Activated T-cell treated with anti-CD3 and anti-CD28 coated beads, Interleukin-2, amount 50 U/mL, for 24 hours (primary cell): ENCODE measurements at regions not wholly inside any gene's neighbourhood (a gene's known extent, or its start where the extent isn't known, plus 50 kb on each side); places are given as distances from the start of the nearest gene placed in this dataset.
"Not testable (repeated sequence)": the region's sequence is repeated elsewhere in the genome, so short reads cannot be mapped to it uniquely, and the experiment has no call there.

Experiments used
- DNase-seq: peaks from one replicate; pipeline ENCODE4 v3.0.0-alpha.2; 2020
- H3K27ac Mint-ChIP-seq: 2 replicates; pipeline ENCODE4 v1.8.0; 2020; ENCODE audit warnings: mild to moderate bottlenecking, mixed read lengths
- H3K27me3 Mint-ChIP-seq: 2 replicates; pipeline ENCODE4 v1.8.0; 2020; ENCODE audit warnings: mixed read lengths
- H3K36me3 Mint-ChIP-seq: 2 replicates; pipeline ENCODE4 v1.8.0; 2020; ENCODE audit warnings: low read depth, mixed read lengths
- H3K4me1 Mint-ChIP-seq: 2 replicates; pipeline ENCODE4 v1.8.0; 2020; ENCODE audit warnings: low read depth, mixed read lengths
- H3K4me3 Mint-ChIP-seq: 2 replicates; pipeline ENCODE4 v1.8.0; 2020; ENCODE audit warnings: mild to moderate bottlenecking, moderate library complexity, mixed read lengths
- H3K9me3 Mint-ChIP-seq: 2 replicates; pipeline ENCODE4 v1.8.0; 2020; ENCODE audit warnings: mixed read lengths

GRCh38 chr17:69646729-69647128 lies 232.2 kb downstream of the MAP2K6 start:
- no peaks in the 10 kb centered on the region for H3K9me3 Mint-ChIP-seq
- H3K36me3 Mint-ChIP-seq, result no peaks in the 10 kb centered on the region
- H3K27me3 Mint-ChIP-seq, result no peaks in the 10 kb centered on the region
- H3K27ac Mint-ChIP-seq, result no peak overlapping the region
- no peak for DNase-seq
- H3K4me3 Mint-ChIP-seq, result no peak overlapping the region
- H3K4me1 Mint-ChIP-seq, result no peaks in the 10 kb centered on the region

DNA sequence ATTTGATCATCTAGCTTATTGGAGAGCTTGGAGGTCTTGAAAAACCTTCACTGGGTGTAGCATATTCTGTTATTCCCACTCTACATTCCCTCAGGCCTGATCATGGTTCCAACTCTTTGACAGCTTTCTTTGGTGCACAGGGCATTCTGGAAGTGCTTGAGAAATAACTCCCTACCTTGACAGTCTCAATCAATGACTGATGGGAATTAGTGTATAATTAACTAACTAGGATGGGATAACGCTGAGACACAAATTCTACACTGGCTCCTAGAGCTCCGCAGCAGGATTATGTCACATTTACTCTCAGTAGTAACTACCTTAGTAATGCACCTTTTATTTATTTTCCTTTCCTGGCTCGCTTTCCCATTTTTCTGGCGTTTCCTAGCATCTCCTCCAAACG lies 236.4 kb downstream of the MAP2K6 start:
- H3K36me3 Mint-ChIP-seq, result no peaks in the 10 kb centered on the region
- no peak overlapping the region for H3K4me3 Mint-ChIP-seq
- no peak overlapping the region for H3K27ac Mint-ChIP-seq
- H3K4me1 Mint-ChIP-seq, result peaks cover 2% of the 10 kb centered on the region
- peaks cover 3% of the 10 kb centered on the region for H3K27me3 Mint-ChIP-seq
- H3K9me3 Mint-ChIP-seq, result no peaks in the 10 kb centered on the region
- no peak for DNase-seq

DNA sequence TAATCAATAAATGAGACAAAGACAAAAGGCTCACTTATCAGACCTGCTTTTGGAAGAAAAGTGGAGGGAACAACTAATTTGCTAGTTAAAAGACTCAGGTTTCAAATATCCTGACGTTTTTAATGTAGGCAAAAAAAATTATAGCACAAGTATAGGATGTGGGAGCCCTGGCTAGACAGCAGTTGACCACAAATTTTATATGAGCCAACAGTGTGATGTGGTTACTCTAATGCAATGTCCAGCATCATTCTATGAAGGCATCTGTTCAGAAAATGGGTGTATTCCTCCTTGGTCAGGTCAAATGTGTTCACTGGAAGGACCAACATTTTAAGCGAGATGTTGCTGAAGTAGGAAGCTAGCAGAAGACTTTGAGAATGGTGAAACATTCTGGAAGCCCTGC lies 237.4 kb downstream of the MAP2K6 start:
- no peaks in the 10 kb centered on the region for H3K36me3 Mint-ChIP-seq
- H3K27ac Mint-ChIP-seq, result no peak overlapping the region
- DNase-seq, result no peak
- H3K4me3 Mint-ChIP-seq, result no peak overlapping the region
- H3K4me1 Mint-ChIP-seq, result peaks cover 2% of the 10 kb centered on the region
- peaks cover 3% of the 10 kb centered on the region for H3K27me3 Mint-ChIP-seq
- H3K9me3 Mint-ChIP-seq, result no peaks in the 10 kb centered on the region

DNA sequence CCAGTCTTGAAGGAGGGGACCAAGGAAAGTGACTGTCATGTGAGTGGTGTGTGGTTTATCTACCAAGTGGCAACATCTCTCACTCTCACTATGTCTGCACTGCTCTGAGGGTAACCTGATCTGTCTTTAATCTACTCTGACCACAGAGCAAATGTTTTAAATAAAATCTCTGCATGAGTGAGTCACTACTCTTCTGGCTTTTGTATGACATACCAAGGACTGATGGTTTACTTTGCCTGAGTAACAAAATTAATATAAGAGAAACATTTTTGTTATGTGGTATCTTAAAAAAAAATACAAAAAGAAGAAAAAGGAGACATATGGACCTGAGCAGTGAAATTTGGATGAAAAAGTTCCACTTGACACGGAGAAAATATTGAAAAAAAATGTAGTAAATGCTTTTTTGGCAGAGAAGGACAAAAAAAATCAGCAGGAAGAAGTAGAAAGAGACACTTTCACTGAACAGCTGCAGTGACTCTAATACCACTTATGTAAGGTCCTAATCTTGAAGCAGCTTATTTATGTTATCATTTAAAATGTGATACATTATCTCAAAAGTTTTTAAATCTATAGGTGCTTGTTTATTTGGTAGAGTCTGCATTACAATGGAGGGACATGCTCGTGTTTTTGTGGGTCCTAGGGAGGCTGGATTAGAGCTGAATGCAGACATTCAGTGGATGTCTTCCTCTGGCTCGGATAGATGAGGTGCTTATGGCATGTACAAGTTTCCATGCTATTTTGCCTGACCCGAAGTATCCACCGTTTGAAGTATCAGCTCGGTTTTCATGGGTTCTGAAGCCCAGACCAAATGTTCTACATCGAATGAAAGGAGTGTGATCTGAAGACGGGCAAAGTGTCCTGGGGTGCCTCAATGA lies 240.7 kb downstream of the MAP2K6 start:
- DNase-seq, result no peak
- no peaks in the 10 kb centered on the region for H3K36me3 Mint-ChIP-seq
- H3K4me1 Mint-ChIP-seq, result peaks cover 2% of the 10 kb centered on the region
- H3K9me3 Mint-ChIP-seq, result no peaks in the 10 kb centered on the region
- peaks cover 3% of the 10 kb centered on the region for H3K27me3 Mint-ChIP-seq
- H3K4me3 Mint-ChIP-seq, result no peak overlapping the region
- H3K27ac Mint-ChIP-seq, result no peak overlapping the region

GRCh38 chr17:69655902-69656301 lies 241.4 kb downstream of the MAP2K6 start:
- H3K27ac Mint-ChIP-seq, result no peak overlapping the region
- H3K4me1 Mint-ChIP-seq, result peaks cover 2% of the 10 kb centered on the region
- H3K9me3 Mint-ChIP-seq, result no peaks in the 10 kb centered on the region
- no peak overlapping the region for H3K4me3 Mint-ChIP-seq
- H3K36me3 Mint-ChIP-seq, result no peaks in the 10 kb centered on the region
- no peak for DNase-seq
- peaks cover 3% of the 10 kb centered on the region for H3K27me3 Mint-ChIP-seq

DNA sequence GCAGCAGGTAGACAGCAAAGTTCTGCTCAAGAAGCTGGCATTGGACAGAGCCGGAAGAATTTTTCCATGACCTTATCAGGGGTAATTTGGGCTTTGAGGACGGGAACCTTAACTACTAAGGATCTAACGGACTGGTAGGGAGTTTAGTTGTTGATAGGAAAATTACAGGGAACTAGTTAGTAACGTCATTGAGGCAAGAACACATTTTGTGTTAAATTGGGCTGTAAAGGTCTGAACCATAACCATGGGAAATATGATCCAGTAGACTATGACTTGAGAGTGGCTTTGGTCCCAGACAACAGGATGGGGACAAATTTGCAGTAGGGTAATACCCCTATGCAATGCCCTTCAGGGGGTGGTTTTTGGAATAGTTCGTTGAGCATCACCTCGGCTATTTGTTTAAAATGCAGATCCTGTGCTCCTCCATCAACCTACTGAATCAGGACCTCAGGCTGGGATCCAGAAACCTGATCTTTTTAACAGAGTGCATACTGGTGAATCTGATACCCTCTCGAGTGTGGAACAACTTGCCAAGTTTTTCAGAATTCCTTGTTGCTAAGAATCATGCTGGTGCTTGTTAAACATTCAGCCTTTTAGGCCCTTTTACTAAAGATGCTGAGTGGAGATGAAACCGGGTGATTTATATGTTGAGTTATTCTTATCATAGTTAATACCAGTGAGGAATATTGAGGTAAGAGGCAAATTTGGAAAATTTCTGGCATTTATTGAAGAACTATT lies 255.1 kb downstream of the MAP2K6 start:
- no peak for DNase-seq
- no peaks in the 10 kb centered on the region for H3K27me3 Mint-ChIP-seq
- H3K27ac Mint-ChIP-seq, result no peak overlapping the region
- no peaks in the 10 kb centered on the region for H3K36me3 Mint-ChIP-seq
- no peak overlapping the region for H3K4me3 Mint-ChIP-seq
- H3K4me1 Mint-ChIP-seq, result no peaks in the 10 kb centered on the region
- H3K9me3 Mint-ChIP-seq, result no peaks in the 10 kb centered on the region

GRCh38 chr17:69672924-69673323 lies 258.4 kb downstream of the MAP2K6 start:
- DNase-seq, result no peak
- H3K9me3 Mint-ChIP-seq, result no peaks in the 10 kb centered on the region
- no peaks in the 10 kb centered on the region for H3K27me3 Mint-ChIP-seq
- H3K36me3 Mint-ChIP-seq, result no peaks in the 10 kb centered on the region
- no peak overlapping the region for H3K27ac Mint-ChIP-seq
- no peaks in the 10 kb centered on the region for H3K4me1 Mint-ChIP-seq
- no peak overlapping the region for H3K4me3 Mint-ChIP-seq

DNA sequence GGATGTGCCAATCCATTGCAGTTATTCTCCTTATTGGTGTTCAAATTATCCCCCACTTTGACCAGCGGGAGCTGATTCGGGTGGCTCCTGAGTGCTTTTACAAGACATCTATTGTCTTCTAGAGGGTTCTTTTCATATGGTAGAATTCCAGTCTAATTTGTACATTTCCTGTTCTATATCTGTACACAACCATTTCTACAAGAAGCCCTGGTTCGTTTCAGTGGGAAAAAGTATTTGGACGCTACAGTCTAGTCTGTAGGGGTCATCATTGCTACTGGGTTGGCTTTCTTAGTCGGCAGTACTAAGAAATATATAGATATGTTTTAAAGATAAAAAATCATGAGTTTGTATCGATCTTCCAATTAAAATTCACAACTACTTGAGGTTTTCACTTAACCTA lies 262.6 kb downstream of the MAP2K6 start:
- peaks cover 4% of the 10 kb centered on the region for H3K9me3 Mint-ChIP-seq
- peaks cover 4% of the 10 kb centered on the region for H3K27me3 Mint-ChIP-seq
- H3K36me3 Mint-ChIP-seq, result no peaks in the 10 kb centered on the region
- H3K4me1 Mint-ChIP-seq, result no peaks in the 10 kb centered on the region
- H3K4me3 Mint-ChIP-seq, result no peak overlapping the region
- no peak for DNase-seq
- H3K27ac Mint-ChIP-seq, result no peak overlapping the region

GRCh38 chr17:69678206-69678605 lies 263.7 kb downstream of the MAP2K6 start:
- no peaks in the 10 kb centered on the region for H3K36me3 Mint-ChIP-seq
- peaks cover 4% of the 10 kb centered on the region for H3K27me3 Mint-ChIP-seq
- no peak overlapping the region for H3K4me3 Mint-ChIP-seq
- no peak overlapping the region for H3K27ac Mint-ChIP-seq
- DNase-seq, result no peak
- H3K9me3 Mint-ChIP-seq, result peaks cover 4% of the 10 kb centered on the region
- no peaks in the 10 kb centered on the region for H3K4me1 Mint-ChIP-seq

- no peak overlapping the region for H3K4me3 Mint-ChIP-seq
- H3K9me3 Mint-ChIP-seq, result peaks cover 4% of the 10 kb centered on the region
- no peak overlapping the region for H3K27ac Mint-ChIP-seq
- H3K36me3 Mint-ChIP-seq, result no peaks in the 10 kb centered on the region
- no peak for DNase-seq
- no peaks in the 10 kb centered on the region for H3K4me1 Mint-ChIP-seq
- H3K27me3 Mint-ChIP-seq, result peaks cover 4% of the 10 kb centered on the region
Observed at GRCh38 chr17:69679829-69680228, 265.3 kb downstream of the MAP2K6 start.

DNA sequence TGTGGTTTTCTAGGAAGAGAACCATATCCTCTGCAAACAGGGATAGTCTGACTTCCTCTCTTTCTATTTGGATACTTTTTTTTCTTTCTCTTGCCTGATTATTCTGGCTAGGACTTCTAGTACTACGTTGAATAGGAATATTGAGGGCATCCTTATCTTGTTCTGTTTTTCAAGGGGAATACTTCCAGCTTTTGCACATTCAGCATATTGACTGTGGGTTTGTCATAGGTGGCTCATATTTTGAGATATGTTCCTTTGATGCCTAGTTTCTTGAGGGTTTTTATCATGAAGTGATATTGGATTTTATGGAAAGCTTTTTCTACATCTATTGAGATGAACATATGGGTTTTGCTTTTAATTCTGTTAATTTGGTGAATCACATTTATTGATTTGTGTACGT lies 269.8 kb downstream of the MAP2K6 start:
- no peak overlapping the region for H3K4me3 Mint-ChIP-seq
- no peaks in the 10 kb centered on the region for H3K4me1 Mint-ChIP-seq
- no peak overlapping the region for H3K27ac Mint-ChIP-seq
- H3K27me3 Mint-ChIP-seq, result peaks cover 24% of the 10 kb centered on the region
- no peak for DNase-seq
- H3K9me3 Mint-ChIP-seq, result peaks cover 9% of the 10 kb centered on the region
- no peaks in the 10 kb centered on the region for H3K36me3 Mint-ChIP-seq

- Mint-ChIP-seq H3K27me3 (peaks cover 26% of the 10 kb centered on the region), H3K9me3 (peaks cover 11% of the 10 kb centered on the region)
- H3K4me1 Mint-ChIP-seq, DNase-seq, H3K36me3 Mint-ChIP-seq, H3K4me3 Mint-ChIP-seq, H3K27ac Mint-ChIP-seq: not testable (repeated sequence)
Observed at GRCh38 chr17:69685150-69685549, 270.7 kb downstream of the MAP2K6 start.

- Mint-ChIP-seq H3K27ac (no peak overlapping the region), H3K4me1 (no peaks in the 10 kb centered on the region)
Observed at GRCh38 chr17:69690531-69690930, 276.0 kb downstream of the MAP2K6 start.

GRCh38 chr17:69692171-69692570 lies 277.7 kb downstream of the MAP2K6 start:
- Mint-ChIP-seq H3K36me3 (no peaks in the 10 kb centered on the region), H3K9me3 (peaks cover 7% of the 10 kb centered on the region), H3K4me1 (no peaks in the 10 kb centered on the region), H3K27me3 (peaks cover 15% of the 10 kb centered on the region), H3K27ac (no peak overlapping the region), H3K4me3 (no peak overlapping the region)
- no peak for DNase-seq

More at GRCh38 chr17:69690531-69690930, 276.0 kb downstream of the MAP2K6 start:
- Mint-ChIP-seq H3K27me3 (peaks cover 26% of the 10 kb centered on the region), H3K9me3 (peaks cover 7% of the 10 kb centered on the region), H3K4me3 (no peak overlapping the region), H3K36me3 (no peaks in the 10 kb centered on the region)
- DNase-seq, result no peak

GRCh38 chr17:69695646-69696045 lies 281.1 kb downstream of the MAP2K6 start:
- no peaks in the 10 kb centered on the region for H3K4me1 Mint-ChIP-seq
- no peaks in the 10 kb centered on the region for H3K36me3 Mint-ChIP-seq
- H3K4me3 Mint-ChIP-seq, result no peak overlapping the region
- peaks cover 12% of the 10 kb centered on the region for H3K9me3 Mint-ChIP-seq
- DNase-seq, result no peak
- H3K27me3 Mint-ChIP-seq, result no peaks in the 10 kb centered on the region
- H3K27ac Mint-ChIP-seq, result no peak overlapping the region
